NCI-H1417 (cell line): ENCODE measurements at regions not wholly inside any gene's neighbourhood (a gene's known extent, or its start where the extent isn't known, plus 50 kb on each side); places are given as distances from the start of the nearest gene placed in this dataset.
A peak's percentile ranks its signal among the peaks of the same experiment; 100 is the strongest.

Experiments used
- DNase-seq, 3 experiments: peaks; one replicate each; lab custom pipeline; 2025; lab: John Stamatoyannopoulos, UW

GRCh38 chr13:95388420-95389079, 87.3 kb upstream of the ABCC4 start:
- DNase-seq: no peak

- DNase-seq: no peak
Measured at GRCh38 chr13:95391362-95391761, 90.1 kb upstream of the ABCC4 start.

- no peak for DNase-seq
Measured at GRCh38 chr13:95391785-95392184, 90.5 kb upstream of the ABCC4 start.

- no peak for DNase-seq
Measured at GRCh38 chr13:95392597-95392996, 91.3 kb upstream of the ABCC4 start.

GRCh38 chr13:95403349-95404140, 102.3 kb upstream of the ABCC4 start:
- peak in 1 of 3 experiments; percentile 53 for DNase-seq

- peak; percentile 69 to 92 (median 81) for DNase-seq
Measured at GRCh38 chr13:95404141-95404882, 103.1 kb upstream of the ABCC4 start.

GRCh38 chr13:95406176-95406575, 104.9 kb upstream of the ABCC4 start:
- no peak for DNase-seq

- DNase-seq: peak in 1 of 3 experiments; percentile 33
Measured at GRCh38 chr13:95411428-95412040, 110.3 kb upstream of the ABCC4 start.

GRCh38 chr13:95418946-95419345, 117.7 kb upstream of the ABCC4 start:
- no peak for DNase-seq

GRCh38 chr13:95420501-95420900, 119.2 kb upstream of the ABCC4 start:
- no peak for DNase-seq

- DNase-seq: peak in 1 of 3 experiments; percentile 34
Measured at GRCh38 chr13:95426631-95427030, 125.4 kb upstream of the ABCC4 start.

- DNase-seq: peak in 1 of 3 experiments; percentile 60
Measured at GRCh38 chr13:95430525-95430924, 122.0 kb upstream of the CLDN10 start.

GRCh38 chr13:95432141-95432540, 120.4 kb upstream of the CLDN10 start:
- no peak for DNase-seq

- no peak for DNase-seq
Measured at GRCh38 chr13:95433537-95433936, 119.0 kb upstream of the CLDN10 start.

- DNase-seq: no peak
Measured at GRCh38 chr13:95434111-95434510, 118.4 kb upstream of the CLDN10 start.

- DNase-seq: no peak
Measured at GRCh38 chr13:95437561-95437960, 115.0 kb upstream of the CLDN10 start.

GRCh38 chr13:95438297-95438696, 114.2 kb upstream of the CLDN10 start:
- DNase-seq: no peak

GRCh38 chr13:95440441-95441088, 112.0 kb upstream of the CLDN10 start:
- DNase-seq: no peak

- no peak for DNase-seq
Measured at GRCh38 chr13:95441326-95441725, 111.2 kb upstream of the CLDN10 start.

GRCh38 chr13:95444006-95444730, 108.4 kb upstream of the CLDN10 start:
- DNase-seq: peak in 1 of 3 experiments; percentile 36

GRCh38 chr13:95445131-95445530, 107.4 kb upstream of the CLDN10 start:
- no peak for DNase-seq
